ENCODE measurements at regions not wholly inside any gene's neighbourhood (a gene's known extent, or its start where the extent isn't known, plus 50 kb on each side); places are given as distances from the start of the nearest gene placed in this dataset.

DNA sequence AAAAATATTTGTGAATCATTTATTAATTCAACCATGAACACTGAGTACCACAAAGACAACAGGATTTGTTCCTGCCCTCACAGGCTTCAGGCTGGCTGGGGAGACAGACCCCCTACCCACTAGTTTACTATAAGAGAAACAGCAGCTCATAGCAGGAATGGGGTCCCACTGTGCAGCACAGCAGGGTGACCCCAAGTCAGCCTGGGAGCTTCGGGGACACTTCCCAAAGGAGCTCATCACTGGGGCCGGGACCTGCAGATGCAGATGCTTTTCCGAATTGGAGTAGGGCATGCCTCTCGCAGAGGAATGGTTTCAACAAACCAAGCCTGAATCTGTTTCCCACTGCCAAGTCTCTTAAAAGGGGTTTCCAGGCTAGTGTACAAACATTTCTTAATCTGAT, 176.2 kb upstream of the PWP1 start:
- H3K27ac Mint-ChIP-seq (ENCODE audit: unreplicated experiment), result no peak overlapping the region
- TF ChIP-seq, protein P1, sequence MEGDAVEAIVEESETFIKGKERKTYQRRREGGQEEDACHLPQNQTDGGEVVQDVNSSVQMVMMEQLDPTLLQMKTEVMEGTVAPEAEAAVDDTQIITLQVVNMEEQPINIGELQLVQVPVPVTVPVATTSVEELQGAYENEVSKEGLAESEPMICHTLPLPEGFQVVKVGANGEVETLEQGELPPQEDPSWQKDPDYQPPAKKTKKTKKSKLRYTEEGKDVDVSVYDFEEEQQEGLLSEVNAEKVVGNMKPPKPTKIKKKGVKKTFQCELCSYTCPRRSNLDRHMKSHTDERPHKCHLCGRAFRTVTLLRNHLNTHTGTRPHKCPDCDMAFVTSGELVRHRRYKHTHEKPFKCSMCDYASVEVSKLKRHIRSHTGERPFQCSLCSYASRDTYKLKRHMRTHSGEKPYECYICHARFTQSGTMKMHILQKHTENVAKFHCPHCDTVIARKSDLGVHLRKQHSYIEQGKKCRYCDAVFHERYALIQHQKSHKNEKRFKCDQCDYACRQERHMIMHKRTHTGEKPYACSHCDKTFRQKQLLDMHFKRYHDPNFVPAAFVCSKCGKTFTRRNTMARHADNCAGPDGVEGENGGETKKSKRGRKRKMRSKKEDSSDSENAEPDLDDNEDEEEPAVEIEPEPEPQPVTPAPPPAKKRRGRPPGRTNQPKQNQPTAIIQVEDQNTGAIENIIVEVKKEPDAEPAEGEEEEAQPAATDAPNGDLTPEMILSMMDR (IDR thresholded peaks at IDR 0.05), result no peak
- H3K9me3 Mint-ChIP-seq (ENCODE audit: unreplicated experiment), result no peaks in the 10 kb centered on the region
- no peak for DNase-seq (ENCODE audit: extremely low spot score, unreplicated experiment)
- H3K36me3 Mint-ChIP-seq (ENCODE audit: unreplicated experiment), result no peaks in the 10 kb centered on the region
- H3K27me3 Mint-ChIP-seq (ENCODE audit: unreplicated experiment), result no peaks in the 10 kb centered on the region
- no peak overlapping the region for H3K4me3 Mint-ChIP-seq (ENCODE audit: unreplicated experiment)
- no peaks in the 10 kb centered on the region for H3K4me1 Mint-ChIP-seq (ENCODE audit: unreplicated experiment)

DNA sequence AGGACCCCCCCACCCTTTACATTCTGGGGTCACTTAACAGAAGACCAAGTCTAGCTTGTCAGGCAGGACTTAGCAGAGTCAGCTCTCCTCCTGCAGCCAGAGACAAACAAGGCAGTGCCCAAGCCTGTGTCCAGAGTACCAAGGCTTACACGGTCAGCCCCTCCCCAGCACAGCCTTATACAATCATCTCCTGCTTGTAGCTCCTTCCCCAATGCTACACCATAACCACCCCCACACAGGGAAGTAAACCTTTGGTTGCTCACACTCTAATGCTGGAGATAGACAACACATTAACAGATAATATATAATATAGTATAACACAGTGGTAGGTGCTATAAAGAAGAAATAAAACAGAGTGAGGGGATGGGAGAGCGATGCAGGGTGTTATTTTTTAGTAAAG, 175.4 kb upstream of the PWP1 start:
- no peak overlapping the region for H3K27ac Mint-ChIP-seq (ENCODE audit: unreplicated experiment)
- no peaks in the 10 kb centered on the region for H3K27me3 Mint-ChIP-seq (ENCODE audit: unreplicated experiment)
- TF ChIP-seq, protein P1 (IDR thresholded peaks at IDR 0.05), result no peak
- no peak overlapping the region for H3K4me3 Mint-ChIP-seq (ENCODE audit: unreplicated experiment)
- no peaks in the 10 kb centered on the region for H3K4me1 Mint-ChIP-seq (ENCODE audit: unreplicated experiment)
- H3K9me3 Mint-ChIP-seq (ENCODE audit: unreplicated experiment), result no peaks in the 10 kb centered on the region
- no peaks in the 10 kb centered on the region for H3K36me3 Mint-ChIP-seq (ENCODE audit: unreplicated experiment)
- DNase-seq (ENCODE audit: extremely low spot score, unreplicated experiment), result peak; percentile 46

DNA sequence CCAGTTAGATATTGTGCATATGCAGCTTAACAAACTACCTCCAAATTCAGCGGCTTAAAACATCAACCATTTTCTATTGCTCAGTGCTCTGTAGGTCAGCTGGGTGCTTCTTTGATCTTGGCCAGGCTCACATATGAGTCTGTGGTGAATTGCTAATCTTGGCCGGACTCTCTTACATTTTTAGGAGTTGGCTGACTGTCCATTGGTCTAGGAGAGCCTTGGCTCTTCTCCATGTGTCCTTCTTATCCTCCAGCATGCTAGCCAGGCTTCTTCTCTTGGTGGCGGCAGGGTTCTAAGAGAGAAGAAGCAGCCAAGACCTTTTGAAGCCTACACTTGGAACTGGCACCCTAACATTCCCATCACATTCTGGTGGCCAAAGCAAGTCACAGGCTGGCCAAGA, 174.3 kb upstream of the PWP1 start:
- Mint-ChIP-seq H3K27me3 (ENCODE audit: unreplicated experiment) (no peaks in the 10 kb centered on the region), H3K4me1 (ENCODE audit: unreplicated experiment) (peaks cover 4% of the 10 kb centered on the region), H3K9me3 (ENCODE audit: unreplicated experiment) (no peaks in the 10 kb centered on the region), H3K4me3 (ENCODE audit: unreplicated experiment) (no peak overlapping the region), H3K27ac (ENCODE audit: unreplicated experiment) (no peak overlapping the region), H3K36me3 (ENCODE audit: unreplicated experiment) (no peaks in the 10 kb centered on the region)
- peak; percentile 48 for DNase-seq (ENCODE audit: extremely low spot score, unreplicated experiment)
- TF ChIP-seq, protein P1 (IDR thresholded peaks at IDR 0.05), result no peak

DNA sequence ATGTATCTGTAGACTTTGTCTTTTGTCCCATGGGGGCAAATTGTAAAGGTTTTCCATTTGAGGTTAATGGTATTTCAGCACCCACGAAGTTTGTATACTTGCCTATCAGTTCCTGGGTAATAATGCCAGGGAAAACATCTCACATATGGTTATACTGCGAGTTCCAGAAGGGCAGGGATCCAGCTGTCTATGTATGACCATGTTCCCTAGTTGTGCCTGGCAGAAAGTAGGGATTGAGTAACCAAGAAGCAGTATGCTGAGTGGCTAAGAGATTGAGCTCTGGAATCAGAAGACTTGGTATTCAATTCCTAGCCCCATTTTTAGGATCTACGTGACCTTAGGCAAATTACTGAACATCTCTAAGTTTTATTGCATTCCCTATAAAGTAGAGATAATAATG, 173.2 kb upstream of the PWP1 start:
- DNase-seq (ENCODE audit: extremely low spot score, unreplicated experiment), result no peak
- Mint-ChIP-seq H3K36me3 (ENCODE audit: unreplicated experiment) (no peaks in the 10 kb centered on the region), H3K9me3 (ENCODE audit: unreplicated experiment) (no peaks in the 10 kb centered on the region), H3K4me3 (ENCODE audit: unreplicated experiment) (no peak overlapping the region), H3K27ac (ENCODE audit: unreplicated experiment) (no peak overlapping the region), H3K27me3 (ENCODE audit: unreplicated experiment) (no peaks in the 10 kb centered on the region), H3K4me1 (ENCODE audit: unreplicated experiment) (peaks cover 4% of the 10 kb centered on the region)
- TF ChIP-seq, protein P1 (IDR thresholded peaks at IDR 0.05), result no peak

DNA sequence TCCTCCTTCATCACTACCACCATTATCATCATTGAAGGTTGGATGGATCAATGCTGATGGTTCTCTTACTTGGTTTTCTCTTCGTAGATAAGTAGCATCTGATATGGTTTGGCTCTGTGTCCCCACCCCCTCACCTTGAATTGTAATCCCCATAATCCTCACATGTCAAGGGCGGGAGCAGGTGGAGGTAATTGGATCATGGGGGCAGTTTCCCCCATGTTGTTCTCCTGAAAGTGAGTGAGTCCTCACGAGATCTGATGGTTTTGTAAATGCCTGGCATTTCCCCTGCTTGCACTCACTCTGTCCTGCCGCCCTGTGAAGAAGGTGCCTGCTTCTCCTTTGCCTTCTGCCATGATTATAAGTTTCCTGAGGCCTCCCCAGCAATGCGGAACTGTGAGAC, 172.4 kb upstream of the PWP1 start:
- no peak overlapping the region for H3K4me3 Mint-ChIP-seq (ENCODE audit: unreplicated experiment)
- H3K36me3 Mint-ChIP-seq (ENCODE audit: unreplicated experiment), result no peaks in the 10 kb centered on the region
- H3K27ac Mint-ChIP-seq (ENCODE audit: unreplicated experiment), result no peak overlapping the region
- peak; percentile 60 for DNase-seq (ENCODE audit: extremely low spot score, unreplicated experiment)
- no peaks in the 10 kb centered on the region for H3K9me3 Mint-ChIP-seq (ENCODE audit: unreplicated experiment)
- TF ChIP-seq, protein P1 (IDR thresholded peaks at IDR 0.05), result no peak
- peaks cover 4% of the 10 kb centered on the region for H3K4me1 Mint-ChIP-seq (ENCODE audit: unreplicated experiment)
- no peaks in the 10 kb centered on the region for H3K27me3 Mint-ChIP-seq (ENCODE audit: unreplicated experiment)

Data from osteocyte (in vitro differentiated cells).